ENCODE measurements at regions not wholly inside any gene's neighbourhood (a gene's known extent, or its start where the extent isn't known, plus 50 kb on each side); places are given as distances from the start of the nearest gene placed in this dataset.
A peak's percentile ranks its signal among the peaks of the same experiment; 100 is the strongest.

- TF ChIP-seq HDAC2 (IDR thresholded peaks at IDR 0.05; ENCODE audit: borderline replicate concordance in 1 of 2, low read depth in 2 of 2, low read length in 2 of 2) (no peak), ATF3 (IDR thresholded peaks at IDR 0.05; ENCODE audit: insufficient read depth, low read depth, low read length) (no peak), CTCF (IDR thresholded peaks at IDR 0.05; ENCODE audit: control extremely low read depth in 1 of 3, insufficient read depth in 1 of 3, low read depth in 1 of 3, low read length in 3 of 3) (0 out of 4 replicates have a peak, but pooled peaks of 1 of the 3 experiments have one; percentile 4)
Measured at GRCh38 chr1:47491341-47491753, 53.5 kb downstream of the FOXD2 start.

All from H1 (cell line).